ENCODE measurements at regions not wholly inside any gene's neighbourhood (a gene's known extent, or its start where the extent isn't known, plus 50 kb on each side); places are given as distances from the start of the nearest gene placed in this dataset.
"Not testable (repeated sequence)": the region's sequence is repeated elsewhere in the genome, so short reads cannot be mapped to it uniquely, and the experiment has no call there.

GRCh38 chr16:5156486-5156885 is 58.9 kb upstream of the EEF2KMT start:
- not testable (repeated sequence) for DNase-seq (ENCODE audit: low spot score)

GRCh38 chr16:5154006-5154405 is 56.4 kb upstream of the EEF2KMT start:
- DNase-seq (ENCODE audit: low spot score): not testable (repeated sequence)

GRCh38 chr16:5151409-5151808 is 53.8 kb upstream of the EEF2KMT start:
- not testable (repeated sequence) for DNase-seq (ENCODE audit: low spot score)

Data from left forelimb (tissue), 1 donor.